Dermis microvascular lymphatic vessel endothelial cell (primary cell): ENCODE measurements at regions not wholly inside any gene's neighbourhood (a gene's known extent, or its start where the extent isn't known, plus 50 kb on each side); places are given as distances from the start of the nearest gene placed in this dataset.
A peak's percentile ranks its signal among the peaks of the same experiment; 100 is the strongest.

Source experiments
- DNase-seq, 2 donors: peaks; one replicate each; pipeline versions ENCODE4 v3.0.0 to v3.0.0-alpha.2; 2010; ENCODE audit warnings: low read depth in 2 of 2

DNA sequence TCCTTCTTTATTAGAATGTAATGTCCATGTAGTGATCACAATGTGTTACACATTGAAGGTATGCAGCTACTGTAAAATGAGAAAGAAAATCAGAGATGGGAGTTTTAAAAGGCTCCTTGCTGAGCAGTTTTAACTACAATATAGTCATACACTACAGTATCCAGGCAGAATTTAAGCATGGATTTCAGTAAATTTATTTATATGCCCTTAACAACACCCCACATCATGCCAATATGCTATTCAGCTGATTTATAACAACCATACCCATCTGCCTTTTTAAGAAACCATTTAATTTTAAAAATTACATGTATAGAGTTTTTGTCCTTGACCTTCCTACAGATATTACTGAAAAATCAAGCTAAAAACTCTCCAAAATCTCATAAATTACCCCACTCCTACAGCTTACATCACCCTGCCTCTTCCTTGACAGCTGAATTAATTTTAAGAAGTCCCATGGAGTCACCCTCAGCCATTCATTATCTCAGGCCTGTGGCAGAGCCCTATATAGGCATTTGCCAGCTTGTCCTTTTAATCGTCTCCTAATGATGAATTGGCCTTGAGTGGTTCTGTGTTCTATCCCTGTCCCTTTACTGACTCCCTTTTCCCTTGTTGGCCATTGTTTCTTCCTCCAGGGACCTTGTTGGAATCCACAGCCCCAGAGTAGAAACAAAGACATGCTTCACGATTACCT lies 797.6 kb upstream of the ARRDC4 start:
- no peak for DNase-seq

- DNase-seq: no peak
These were observed 795.3 kb upstream of the ARRDC4 start for GRCh38 chr15:97165205-97165604.

- DNase-seq: no peak
These were observed 791.6 kb upstream of the ARRDC4 start for GRCh38 chr15:97168704-97169475.

DNA sequence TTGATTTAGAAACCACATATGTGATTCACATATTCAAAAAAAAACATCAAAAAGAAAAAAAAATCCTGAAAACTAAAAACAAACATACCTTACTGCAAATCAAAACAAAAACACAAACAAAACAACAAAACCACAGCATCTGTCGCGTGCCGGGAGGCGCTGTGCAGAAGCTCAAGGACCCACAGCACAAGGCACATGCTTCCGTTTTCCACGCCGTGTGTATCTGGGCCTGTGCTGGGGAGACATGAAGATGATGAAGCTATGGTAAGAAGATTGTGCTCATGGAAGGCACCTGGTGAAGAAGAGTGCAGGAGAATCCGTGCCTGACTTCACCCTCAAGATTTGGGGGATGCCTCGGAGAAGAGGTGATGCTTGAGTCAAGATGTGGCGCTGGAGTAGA lies 788.9 kb upstream of the ARRDC4 start:
- no peak for DNase-seq

GRCh38 chr15:97174886-97175540 lies 785.5 kb upstream of the ARRDC4 start:
- no peak for DNase-seq

- no peak for DNase-seq
These were observed 783.3 kb upstream of the ARRDC4 start for GRCh38 chr15:97177151-97177577.

GRCh38 chr15:97182581-97182980 lies 777.9 kb upstream of the ARRDC4 start:
- no peak for DNase-seq

- no peak for DNase-seq
These were observed 771.2 kb upstream of the ARRDC4 start for GRCh38 chr15:97189162-97189780.

- DNase-seq: no peak
These were observed 765.8 kb upstream of the ARRDC4 start for GRCh38 chr15:97194750-97195149.

GRCh38 chr15:97196048-97197014 lies 764.2 kb upstream of the ARRDC4 start:
- no peak for DNase-seq

- DNase-seq: no peak
These were observed 761.0 kb upstream of the ARRDC4 start for GRCh38 chr15:97199393-97200051.

DNA sequence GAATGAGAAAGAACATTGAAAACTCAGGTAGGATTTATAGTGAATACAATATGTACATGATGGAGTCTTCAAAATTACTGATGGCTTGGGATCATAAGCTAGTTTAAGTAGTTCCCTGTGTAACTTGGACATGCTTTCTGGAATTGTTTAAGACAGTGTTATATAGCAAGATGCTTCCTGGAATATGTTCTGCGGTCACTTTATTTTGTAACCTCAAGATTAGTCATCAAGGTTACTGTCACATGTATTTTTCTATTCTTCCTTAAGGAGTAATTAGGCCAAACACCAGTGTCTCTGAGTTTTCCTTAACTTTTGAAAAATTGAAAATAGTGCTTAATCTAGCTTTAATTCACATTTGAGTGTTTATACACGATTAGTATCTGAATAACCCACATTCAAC lies 760.3 kb upstream of the ARRDC4 start:
- no peak for DNase-seq

- DNase-seq: no peak
These were observed 750.2 kb upstream of the ARRDC4 start for GRCh38 chr15:97210277-97210676.

DNA sequence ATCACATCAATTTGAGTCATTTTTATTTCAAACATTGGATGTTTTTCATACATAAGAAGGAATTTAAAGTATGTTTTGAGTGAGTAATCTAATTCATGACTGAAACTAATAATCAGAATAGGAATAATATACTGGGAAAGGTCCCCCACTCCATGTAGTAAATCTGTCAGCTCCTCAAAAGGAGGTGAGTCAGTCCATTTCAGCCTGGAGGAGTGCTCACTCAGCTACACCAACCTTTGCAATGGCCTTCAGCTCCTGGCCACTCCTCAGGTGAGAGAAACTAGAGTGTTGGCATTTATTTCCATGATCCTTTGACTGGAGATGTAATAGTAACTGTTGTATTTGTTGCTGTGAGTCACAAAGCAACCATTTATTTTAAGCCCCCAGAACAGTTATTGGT lies 744.9 kb upstream of the ARRDC4 start:
- DNase-seq: no peak

- no peak for DNase-seq
These were observed 736.3 kb upstream of the ARRDC4 start for GRCh38 chr15:97224191-97224641.

GRCh38 chr15:97234851-97235610 lies 725.5 kb upstream of the ARRDC4 start:
- peak; percentile 47 to 64 for DNase-seq

DNA sequence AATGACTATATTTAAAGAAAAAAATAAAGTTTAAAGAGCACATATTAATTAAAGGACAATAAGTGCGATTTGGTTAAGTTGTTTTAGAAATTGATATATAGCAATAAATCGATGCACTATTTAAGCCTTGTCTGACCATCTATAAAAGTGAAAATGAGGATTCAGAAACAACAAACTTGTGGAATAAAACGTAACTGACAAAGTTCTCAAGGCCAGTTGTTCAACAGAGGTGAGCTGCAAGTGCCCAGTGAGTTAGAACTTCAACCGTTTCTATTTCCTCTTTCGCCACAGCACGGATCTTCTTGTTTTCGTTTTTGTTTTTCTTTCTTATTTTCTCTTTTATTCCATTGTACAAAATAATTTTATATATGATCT lies 724.9 kb upstream of the ARRDC4 start:
- DNase-seq: no peak

- no peak for DNase-seq
These were observed 724.4 kb upstream of the ARRDC4 start for GRCh38 chr15:97236140-97236539.

DNA sequence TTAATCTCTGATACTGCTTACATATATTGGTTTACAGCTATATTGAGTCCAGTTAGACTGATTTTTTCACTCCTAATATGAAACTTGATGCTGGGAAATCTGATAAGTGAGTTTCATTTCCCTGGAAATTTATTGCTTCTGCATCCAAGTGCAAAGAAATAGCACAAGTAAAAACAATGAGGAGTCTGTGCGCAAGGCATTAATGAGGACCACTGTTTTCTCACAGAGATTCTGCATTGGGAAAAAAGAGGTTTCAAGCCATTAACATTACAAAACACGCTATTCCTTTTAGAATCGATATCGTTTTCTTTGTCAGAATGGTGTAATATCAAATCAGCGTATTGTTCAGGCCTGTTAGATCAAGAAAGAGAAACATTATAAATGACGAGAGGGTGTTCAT lies 723.3 kb upstream of the ARRDC4 start:
- no peak for DNase-seq

- DNase-seq: no peak
These were observed 712.1 kb upstream of the ARRDC4 start for GRCh38 chr15:97248376-97248775.
